Stomach (tissue), 4 donors: ENCODE measurements at regions not wholly inside any gene's neighbourhood (a gene's known extent, or its start where the extent isn't known, plus 50 kb on each side); places are given as distances from the start of the nearest gene placed in this dataset.

ENCODE experiments used
- CTCF ChIP-seq, 7 experiments: fragments of 450-650 bp in 4 of 7; fragments of 200-600 bp in 3 of 7; sonication (generic) in 3 of 7; IDR thresholded peaks; one replicate each; pipeline ENCODE4 v1.5.1; 2016 to 2019; ENCODE audit warnings: antibody characterized with exemption in 7 of 7, control low read depth in 2 of 7, mild to moderate bottlenecking in 1 of 7
- EP300 ChIP-seq: sonication (generic); formaldehyde crosslinking; IDR thresholded peaks from one replicate; pipeline ENCODE4 v1.6.1; 2017; ENCODE audit warnings: antibody characterized with exemption

DNA sequence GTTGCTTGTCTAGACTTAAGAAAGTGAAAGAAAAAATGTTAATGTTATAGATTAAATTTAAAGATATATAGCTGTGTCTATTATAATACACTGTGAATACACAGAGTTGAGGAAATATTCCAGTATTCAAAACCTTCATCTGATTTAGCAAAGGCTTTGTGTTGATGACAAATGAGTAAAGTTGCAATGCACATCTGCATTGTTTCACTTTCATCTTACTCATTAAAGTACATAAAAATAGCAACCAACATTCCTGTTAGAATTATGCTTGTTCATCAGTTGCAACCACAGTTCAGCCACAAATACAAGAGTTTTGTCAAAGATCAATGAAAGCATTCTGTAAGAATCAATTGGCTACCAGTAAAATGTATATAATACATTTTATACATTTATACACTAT lies 346.4 kb upstream of the SLC7A11 start:
- TF ChIP-seq EP300 (no peak), CTCF (IDR thresholded peaks at IDR 0.05) (no peak)
